Panc1 (cell line): ENCODE measurements at regions not wholly inside any gene's neighbourhood (a gene's known extent, or its start where the extent isn't known, plus 50 kb on each side); places are given as distances from the start of the nearest gene placed in this dataset.

Source experiments
- CTCF ChIP-seq: fragments of 450-650 bp; IDR thresholded peaks from 2 replicates; pipeline ENCODE4 v1.5.1; 2017; ENCODE audit warnings: mild to moderate bottlenecking
- POLR2AphosphoS5 ChIP-seq: IDR thresholded peaks from 2 replicates; pipeline ENCODE4 v1.6.1; 2012; ENCODE audit warnings: mild to moderate bottlenecking, low read depth, low read length, moderate library complexity

DNA sequence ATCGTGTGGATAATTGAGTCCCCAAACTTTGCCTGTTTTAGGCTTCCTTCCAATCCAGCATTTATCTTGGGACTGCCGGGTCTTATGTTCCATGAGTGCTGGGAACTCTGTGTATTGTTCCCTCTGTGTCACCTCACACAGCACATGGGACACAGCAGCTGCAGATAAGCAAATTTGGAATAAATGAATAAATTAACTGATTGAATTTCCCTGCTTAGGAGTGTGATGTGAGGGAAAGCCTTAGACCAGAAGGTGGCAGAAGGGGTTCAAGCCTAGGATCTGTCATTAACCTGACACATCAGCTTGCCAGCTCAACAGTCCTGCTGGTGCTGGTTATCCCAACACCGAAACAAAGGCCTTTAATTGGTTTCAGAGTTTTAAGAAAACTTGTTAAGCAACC, 114.3 kb downstream of the OXSM start:
- TF ChIP-seq CTCF = peak; percentile 15; the same call in 1 of the 2 replicates
- no peak for TF ChIP-seq POLR2AphosphoS5
